Esophagus squamous epithelium (tissue), 5 donors: ENCODE measurements at regions not wholly inside any gene's neighbourhood (a gene's known extent, or its start where the extent isn't known, plus 50 kb on each side); places are given as distances from the start of the nearest gene placed in this dataset.
"Not testable (repeated sequence)": the region's sequence is repeated elsewhere in the genome, so short reads cannot be mapped to it uniquely, and the experiment has no call there.

Experiments used
- DNase-seq: peaks from one replicate; lab custom pipeline; 2025; lab: John Stamatoyannopoulos, UW
- H3K27ac ChIP-seq, 4 donors: fragments of 200-600 bp; sonication (generic); one replicate each; pipeline ENCODE4 v1.5.1; 2016 to 2019; ENCODE audit warnings: mild to moderate bottlenecking in 1 of 4
- H3K27me3 ChIP-seq, 4 donors: fragments of 200-600 bp; sonication (generic); 1 replicate in 3 of 4; 2 replicates in 1 of 4; pipeline versions ENCODE4 v1.5.1 to v1.6.0; 2017 to 2021; ENCODE audit warnings: antibody characterized with exemption in 1 of 4
- H3K36me3 ChIP-seq, 3 donors: fragments of 200-600 bp; sonication (generic); one replicate each; pipeline ENCODE4 v1.5.1; 2016 to 2019
- H3K4me1 ChIP-seq, 3 donors: fragments of 200-600 bp; sonication (generic); one replicate each; pipeline ENCODE4 v1.5.1; 2017 to 2019
- H3K4me3 ChIP-seq, 4 donors: fragments of 200-600 bp; sonication (generic); 1 replicate in 3 of 4; 2 replicates in 1 of 4; pipeline ENCODE4 v1.5.1; 2016 to 2019; ENCODE audit warnings: mild to moderate bottlenecking in 2 of 4, moderate library complexity in 1 of 4
- H3K9me3 ChIP-seq, 3 donors: fragments of 200-600 bp; sonication (generic); one replicate each; pipeline ENCODE4 v1.5.1; 2016 to 2019
- POLR2A ChIP-seq, 4 donors: fragments of 450-650 bp; IDR thresholded peaks; one replicate each; pipeline ENCODE4 v1.6.1; 2017; ENCODE audit warnings: antibody characterized with exemption in 4 of 4, mild to moderate bottlenecking in 4 of 4, moderate library complexity in 3 of 4
- WGBS, 2 donors: methylation state at CpG; one replicate each; pipeline ENCODE4 v1.1.5; 2018; 5-methylcytosine and 5-hydroxymethylcytosine counted together
- intact Hi-C: fragments of 100-400 bp; cut with DNase I; formaldehyde crosslinking; loops from one replicate; pipeline ENCODE4 v1.15.0; 2022
- TF ChIP-seq, protein P1 (sequence below), 6 experiments: fragments of 450-650 bp in 4 of 6; fragments of 200-600 bp in 2 of 6; sonication (generic) in 2 of 6; IDR thresholded peaks; one replicate each; pipeline ENCODE4 v1.5.1; 2016 to 2019; ENCODE audit warnings: antibody characterized with exemption in 6 of 6, mild to moderate bottlenecking in 4 of 6, moderate library complexity in 4 of 6
- donor health status: DM: yes; HTN: yes; CAD: no.

DNA sequence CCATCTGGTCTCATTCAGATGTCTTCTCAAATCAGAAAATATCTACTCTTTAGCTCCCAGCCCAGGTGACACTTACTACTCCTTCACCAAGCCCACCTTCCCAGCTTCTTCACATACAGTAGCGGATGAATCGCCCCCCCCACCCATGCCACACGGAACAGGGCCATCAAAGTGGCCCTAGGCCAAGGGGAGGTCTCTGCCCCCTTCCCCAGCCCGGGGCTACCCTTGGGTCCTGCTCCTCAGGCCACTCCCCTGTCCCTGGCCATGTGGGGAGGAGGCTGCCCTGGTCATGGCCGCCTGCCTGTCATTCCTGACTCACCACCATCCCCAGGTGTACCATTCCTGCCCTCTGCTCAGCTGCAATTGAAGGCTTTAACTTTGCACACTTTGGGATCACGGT lies 142.8 kb downstream of the NECTIN1 start:
- no peak for DNase-seq
- Histone ChIP-seq H3K9me3 (no peaks in the 10 kb centered on the region), H3K4me3 (no peak overlapping the region), H3K36me3 (no peaks in the 10 kb centered on the region), H3K27ac (peak overlapping the region; percentile 90 to 95 (median 92)), H3K27me3 (peaks cover 0 to 16% (median 0%) of the 10 kb centered on the region in 4 donors), H3K4me1 (peaks cover 23 to 80% (median 41%) of the 10 kb centered on the region in 3 donors)
- intact Hi-C loops = no loop called here
- WGBS, 2 donors = 62% methylated on average over 4 of the region's 6 CpGs; no CpG with 5 or more reads in 1 of the 2 donors
- no peak for TF ChIP-seq POLR2A (IDR thresholded peaks at IDR 0.05)
- TF ChIP-seq, protein P1, sequence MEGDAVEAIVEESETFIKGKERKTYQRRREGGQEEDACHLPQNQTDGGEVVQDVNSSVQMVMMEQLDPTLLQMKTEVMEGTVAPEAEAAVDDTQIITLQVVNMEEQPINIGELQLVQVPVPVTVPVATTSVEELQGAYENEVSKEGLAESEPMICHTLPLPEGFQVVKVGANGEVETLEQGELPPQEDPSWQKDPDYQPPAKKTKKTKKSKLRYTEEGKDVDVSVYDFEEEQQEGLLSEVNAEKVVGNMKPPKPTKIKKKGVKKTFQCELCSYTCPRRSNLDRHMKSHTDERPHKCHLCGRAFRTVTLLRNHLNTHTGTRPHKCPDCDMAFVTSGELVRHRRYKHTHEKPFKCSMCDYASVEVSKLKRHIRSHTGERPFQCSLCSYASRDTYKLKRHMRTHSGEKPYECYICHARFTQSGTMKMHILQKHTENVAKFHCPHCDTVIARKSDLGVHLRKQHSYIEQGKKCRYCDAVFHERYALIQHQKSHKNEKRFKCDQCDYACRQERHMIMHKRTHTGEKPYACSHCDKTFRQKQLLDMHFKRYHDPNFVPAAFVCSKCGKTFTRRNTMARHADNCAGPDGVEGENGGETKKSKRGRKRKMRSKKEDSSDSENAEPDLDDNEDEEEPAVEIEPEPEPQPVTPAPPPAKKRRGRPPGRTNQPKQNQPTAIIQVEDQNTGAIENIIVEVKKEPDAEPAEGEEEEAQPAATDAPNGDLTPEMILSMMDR (IDR thresholded peaks at IDR 0.05) = no peak

DNA sequence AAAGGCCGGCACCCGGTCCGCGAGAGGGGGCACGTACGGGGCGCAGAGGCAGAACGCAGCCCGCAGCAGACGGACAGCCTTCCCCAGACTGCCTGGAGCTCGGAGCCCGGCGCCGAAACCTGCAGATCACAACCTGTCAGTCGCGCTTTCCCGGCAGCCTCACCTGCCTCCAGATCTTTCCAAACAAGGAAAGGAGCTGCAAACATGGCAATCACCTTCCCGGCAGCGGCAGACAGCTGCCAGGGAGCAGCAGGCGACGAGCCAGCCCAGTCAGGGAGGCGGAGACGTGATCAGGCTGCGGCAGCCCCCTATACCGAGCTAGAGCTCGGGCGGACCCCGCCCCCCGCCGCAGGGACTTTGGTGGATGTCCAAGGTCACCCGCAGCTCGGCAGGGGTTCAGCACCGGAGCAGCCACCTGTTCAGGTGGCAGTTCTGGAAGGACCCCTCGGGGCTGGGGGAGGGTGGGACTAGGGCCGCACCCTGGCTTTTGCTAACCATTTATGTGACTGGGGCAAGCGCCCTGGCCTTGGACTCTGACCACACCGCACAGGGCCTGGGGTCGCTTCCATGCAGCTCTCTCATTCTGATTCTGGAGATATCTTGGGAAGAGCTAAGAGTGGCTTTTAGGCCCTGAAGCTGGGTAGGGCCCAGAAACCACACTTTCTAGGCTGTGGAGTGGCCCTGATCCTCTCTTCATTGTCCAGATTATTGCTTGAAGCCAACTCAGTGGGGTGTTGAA lies 143.8 kb downstream of the NECTIN1 start:
- Histone ChIP-seq H3K9me3 (no peaks in the 10 kb centered on the region), H3K4me1 (peaks cover 18 to 72% (median 34%) of the 10 kb centered on the region in 3 donors), H3K36me3 (no peaks in the 10 kb centered on the region), H3K27me3 (peaks cover 0 to 16% (median 0%) of the 10 kb centered on the region in 4 donors), H3K27ac (peak overlapping the region; percentile 90 to 95 (median 92)), H3K4me3 (peak overlapping the region; percentile 35 to 70 (median 50))
- intact Hi-C loops = no loop called here
- no peak for DNase-seq
- 27 to 59% methylated on average over 2 to 3 of the region's 38 CpGs for WGBS, 2 donors
- peak in 1 of 4 donors; percentile 4 for TF ChIP-seq POLR2A (IDR thresholded peaks at IDR 0.05)
- TF ChIP-seq, protein P1 (IDR thresholded peaks at IDR 0.05) = no peak

DNA sequence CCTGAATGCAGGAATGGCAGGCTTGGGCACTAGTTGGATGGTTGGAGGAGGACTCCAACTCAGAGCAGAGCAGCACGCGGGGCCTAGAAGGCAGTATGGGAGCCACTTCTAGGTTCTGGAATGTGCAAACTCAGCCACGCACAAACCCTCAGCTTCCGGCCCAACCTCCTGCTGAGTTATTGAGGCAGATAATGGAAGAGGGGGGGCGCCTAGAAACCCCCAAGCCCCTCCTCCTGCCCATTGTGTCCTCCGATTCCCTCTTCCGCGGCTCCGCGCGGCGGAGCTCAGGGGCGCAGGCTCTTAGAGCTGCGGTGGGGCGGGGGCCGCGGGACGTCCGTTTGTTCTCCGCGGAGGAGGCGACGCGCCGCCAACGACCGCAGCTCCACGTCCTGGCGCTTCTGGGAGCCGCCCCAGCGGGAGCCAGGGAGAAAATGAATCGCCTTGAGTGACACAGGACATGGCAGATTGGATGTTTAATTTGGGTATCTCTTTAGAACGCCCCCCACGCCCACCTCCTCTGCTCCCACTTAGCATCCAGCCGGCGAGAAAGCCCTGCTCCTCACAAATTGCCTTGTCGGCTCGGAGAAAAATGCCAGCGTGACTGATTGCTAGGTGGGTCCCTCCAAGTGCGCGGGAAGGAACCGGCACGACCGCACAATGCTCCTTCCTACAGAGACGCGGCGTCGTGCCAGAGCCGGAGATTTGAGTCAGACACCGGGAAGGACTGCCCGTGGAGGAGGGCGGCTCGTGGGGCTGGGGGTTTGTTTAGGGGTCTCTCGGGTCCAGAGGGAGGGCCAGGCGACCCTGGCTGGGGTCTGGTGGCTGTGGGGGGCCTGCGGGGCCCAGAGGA lies 144.6 kb downstream of the NECTIN1 start:
- intact Hi-C loops = no loop called here
- DNase-seq = no peak
- TF ChIP-seq POLR2A (IDR thresholded peaks at IDR 0.05) = peak in 1 of 4 donors; percentile 34
- TF ChIP-seq, protein P1 (IDR thresholded peaks at IDR 0.05) = no peak
- H3K4me1 ChIP-seq = peaks cover 16 to 69% (median 26%) of the 10 kb centered on the region in 3 donors
- H3K27me3 ChIP-seq = peaks cover 0 to 16% (median 0%) of the 10 kb centered on the region in 4 donors
- H3K4me3 ChIP-seq = peak overlapping the region; percentile 35 to 70 (median 50)
- H3K27ac ChIP-seq = peak overlapping the region; percentile 90 to 95 (median 92)
- WGBS, 2 donors = 0 to 2% methylated on average over 2 to 9 of the region's 56 CpGs
- H3K36me3 ChIP-seq = no peaks in the 10 kb centered on the region
- no peaks in the 10 kb centered on the region for H3K9me3 ChIP-seq

DNA sequence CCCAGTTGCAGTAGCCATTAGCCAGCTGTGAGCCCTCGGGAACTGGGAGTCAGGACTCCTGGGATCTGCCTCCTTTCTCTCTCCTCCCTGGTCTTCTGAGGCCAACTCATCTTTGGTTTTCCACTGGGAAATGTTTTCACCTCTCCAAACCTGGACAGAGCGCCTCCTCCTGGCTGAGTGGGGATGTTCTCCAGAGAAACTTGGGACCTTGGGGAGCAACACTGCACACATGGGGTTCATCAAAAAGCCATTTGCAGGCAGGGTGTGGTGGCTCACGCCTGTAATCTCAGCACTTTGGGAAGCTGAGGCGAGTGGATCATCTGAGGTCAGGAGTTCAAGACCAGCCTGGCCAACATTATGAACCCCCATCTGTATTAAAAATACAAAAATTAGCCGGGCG lies 145.4 kb downstream of the NECTIN1 start:
- Histone ChIP-seq H3K9me3 (no peaks in the 10 kb centered on the region), H3K27me3 (peaks cover 0 to 16% (median 0%) of the 10 kb centered on the region in 4 donors), H3K27ac (peak overlapping the region; percentile 90 to 95 (median 92)), H3K4me1 (peaks cover 16 to 61% (median 23%) of the 10 kb centered on the region in 3 donors), H3K4me3 (no peak overlapping the region), H3K36me3 (no peaks in the 10 kb centered on the region)
- DNase-seq = no peak
- TF ChIP-seq POLR2A (IDR thresholded peaks at IDR 0.05) = no peak
- TF ChIP-seq, protein P1 (IDR thresholded peaks at IDR 0.05) = peak in 1 of 6 experiments; percentile 30
- 63 to 73% methylated on average over 4 to 5 of the region's 6 CpGs for WGBS, 2 donors
- intact Hi-C loops = no loop called here

DNA sequence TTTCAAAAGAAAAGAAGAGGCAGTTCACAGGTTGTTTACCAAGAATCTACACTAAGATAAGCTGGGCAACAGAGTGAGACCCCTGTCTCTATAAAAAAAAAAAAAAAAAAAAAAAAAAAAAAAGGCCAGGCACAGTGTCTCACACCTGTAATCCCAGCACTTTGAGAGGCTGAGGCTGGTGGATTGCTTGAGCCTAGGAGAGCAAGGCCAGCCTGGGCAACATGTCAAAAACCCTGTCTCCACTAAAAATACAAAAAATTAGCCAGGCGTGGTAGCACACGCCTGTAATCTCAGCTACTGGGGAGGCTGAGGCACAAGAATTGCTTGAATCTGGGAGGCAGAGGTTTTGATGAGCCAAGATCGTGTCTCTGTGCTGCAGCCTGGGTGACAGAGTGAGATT lies 147.6 kb downstream of the NECTIN1 start:
- DNase-seq, H3K36me3 ChIP-seq, intact Hi-C loops, H3K27ac ChIP-seq, H3K4me3 ChIP-seq, H3K9me3 ChIP-seq: not testable (repeated sequence)
- Histone ChIP-seq H3K27me3 (peaks cover 0 to 16% (median 0%) of the 10 kb centered on the region in 4 donors), H3K4me1 (peaks cover 16 to 50% (median 23%) of the 10 kb centered on the region in 3 donors)
- WGBS, 2 donors = 45 to 67% methylated on average over 3 of the region's 3 CpGs
